ENCODE measurements at regions not wholly inside any gene's neighbourhood (a gene's known extent, or its start where the extent isn't known, plus 50 kb on each side); places are given as distances from the start of the nearest gene placed in this dataset.
A peak's percentile ranks its signal among the peaks of the same experiment; 100 is the strongest.

DNA sequence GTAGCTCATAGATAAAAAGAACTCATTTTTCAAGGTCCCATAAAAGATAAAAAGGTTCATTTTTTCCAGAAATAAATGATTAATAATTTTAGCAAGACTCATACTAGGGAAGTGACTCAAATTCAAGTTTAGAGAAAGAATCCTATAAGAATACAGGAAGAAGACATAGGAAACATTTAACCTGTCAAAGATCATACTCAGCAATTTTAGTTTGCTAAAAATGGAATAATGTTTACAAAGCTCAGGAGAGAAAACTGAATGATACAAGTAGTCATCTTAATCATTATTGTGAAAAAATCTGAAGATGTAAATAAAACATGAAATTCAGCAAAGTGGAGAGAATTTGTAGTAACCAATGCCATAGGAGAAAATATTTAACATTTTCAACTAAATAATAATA is 926.6 kb downstream of the TBC1D32 start:
- H3K27me3 ChIP-seq (ENCODE audit: control insufficient read depth, insufficient read depth, low read length): no peaks in the 10 kb centered on the region
- H3K4me3 ChIP-seq (ENCODE audit: low read depth, low read length): no peak overlapping the region
- no peaks in the 10 kb centered on the region for H3K36me3 ChIP-seq (ENCODE audit: control insufficient read depth, insufficient read depth, low read length)
- DNase-seq (ENCODE audit: low read depth) (no peak), FAIRE-seq (no peak)
- TF ChIP-seq, protein P1, sequence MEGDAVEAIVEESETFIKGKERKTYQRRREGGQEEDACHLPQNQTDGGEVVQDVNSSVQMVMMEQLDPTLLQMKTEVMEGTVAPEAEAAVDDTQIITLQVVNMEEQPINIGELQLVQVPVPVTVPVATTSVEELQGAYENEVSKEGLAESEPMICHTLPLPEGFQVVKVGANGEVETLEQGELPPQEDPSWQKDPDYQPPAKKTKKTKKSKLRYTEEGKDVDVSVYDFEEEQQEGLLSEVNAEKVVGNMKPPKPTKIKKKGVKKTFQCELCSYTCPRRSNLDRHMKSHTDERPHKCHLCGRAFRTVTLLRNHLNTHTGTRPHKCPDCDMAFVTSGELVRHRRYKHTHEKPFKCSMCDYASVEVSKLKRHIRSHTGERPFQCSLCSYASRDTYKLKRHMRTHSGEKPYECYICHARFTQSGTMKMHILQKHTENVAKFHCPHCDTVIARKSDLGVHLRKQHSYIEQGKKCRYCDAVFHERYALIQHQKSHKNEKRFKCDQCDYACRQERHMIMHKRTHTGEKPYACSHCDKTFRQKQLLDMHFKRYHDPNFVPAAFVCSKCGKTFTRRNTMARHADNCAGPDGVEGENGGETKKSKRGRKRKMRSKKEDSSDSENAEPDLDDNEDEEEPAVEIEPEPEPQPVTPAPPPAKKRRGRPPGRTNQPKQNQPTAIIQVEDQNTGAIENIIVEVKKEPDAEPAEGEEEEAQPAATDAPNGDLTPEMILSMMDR (IDR thresholded peaks at IDR 0.05; ENCODE audit: insufficient read depth, low read length, severe bottlenecking): no peak

DNA sequence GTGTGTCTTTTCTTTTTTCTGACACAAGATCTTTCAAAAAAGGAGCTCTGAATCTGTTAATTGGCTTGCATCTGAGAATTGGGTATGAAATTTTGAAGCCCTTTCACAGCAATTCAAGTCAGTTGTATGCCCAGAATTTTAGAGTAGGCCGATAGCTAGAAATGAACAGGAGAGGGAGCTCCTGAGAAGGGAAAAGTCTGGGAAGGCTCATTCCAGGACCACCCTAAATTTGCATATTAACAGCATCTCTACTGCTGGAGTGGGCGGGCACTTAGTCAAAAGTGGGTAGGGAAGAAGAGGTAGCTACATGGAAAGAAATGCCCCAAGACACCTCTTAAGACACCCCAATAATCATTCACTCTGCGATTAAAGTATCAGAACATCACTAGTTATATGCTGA is 928.3 kb downstream of the TBC1D32 start:
- no peak overlapping the region for H3K4me3 ChIP-seq (ENCODE audit: low read depth, low read length)
- FAIRE-seq (no peak), DNase-seq (ENCODE audit: low read depth) (peak; percentile 10)
- TF ChIP-seq, protein P1 (IDR thresholded peaks at IDR 0.05; ENCODE audit: insufficient read depth, low read length, severe bottlenecking): peak; percentile 36
- no peaks in the 10 kb centered on the region for H3K27me3 ChIP-seq (ENCODE audit: control insufficient read depth, insufficient read depth, low read length)
- H3K36me3 ChIP-seq (ENCODE audit: control insufficient read depth, insufficient read depth, low read length): no peaks in the 10 kb centered on the region

DNA sequence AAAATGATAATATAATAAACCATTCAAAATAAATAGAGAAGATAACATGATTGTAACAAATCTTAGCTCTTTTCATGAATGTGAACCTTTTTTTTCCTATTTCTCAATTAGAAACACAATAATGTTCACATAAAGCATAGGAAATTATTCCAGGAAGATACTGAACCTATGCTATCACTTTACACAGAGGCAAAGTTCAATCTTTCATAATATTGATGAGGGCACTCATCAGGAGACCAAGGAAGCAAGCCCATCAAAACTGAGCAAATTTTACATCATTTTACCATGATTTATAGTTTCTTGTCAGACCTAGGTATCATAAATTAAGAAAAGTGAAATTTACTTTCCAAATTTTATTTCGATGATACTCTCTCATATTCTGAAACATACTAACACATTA is 938.5 kb downstream of the TBC1D32 start:
- DNase-seq (ENCODE audit: low read depth): no peak
- Histone ChIP-seq H3K27me3 (ENCODE audit: control insufficient read depth, insufficient read depth, low read length) (no peaks in the 10 kb centered on the region), H3K4me3 (ENCODE audit: low read depth, low read length) (no peak overlapping the region), H3K36me3 (ENCODE audit: control insufficient read depth, insufficient read depth, low read length) (no peaks in the 10 kb centered on the region)
- FAIRE-seq: no peak
- TF ChIP-seq, protein P1 (IDR thresholded peaks at IDR 0.05; ENCODE audit: insufficient read depth, low read length, severe bottlenecking): no peak

DNA sequence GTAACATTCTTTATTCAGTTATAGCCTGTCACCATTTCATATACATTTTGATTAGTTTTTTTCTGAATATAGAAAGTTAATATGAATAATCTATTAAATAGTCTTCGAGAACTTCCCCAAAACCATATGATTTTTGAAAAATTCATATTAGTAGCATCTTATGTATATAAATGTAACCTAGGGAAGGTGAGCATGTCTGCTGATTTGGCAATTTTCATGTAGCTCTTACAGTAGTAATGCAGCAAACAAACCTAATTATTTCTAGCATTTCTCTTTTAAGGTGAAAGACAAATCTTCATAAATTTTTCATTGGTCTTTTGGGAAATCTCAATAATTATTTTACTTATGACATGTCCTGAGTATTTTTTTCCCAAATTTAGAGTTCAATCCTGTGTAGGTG is 939.0 kb downstream of the TBC1D32 start:
- no peaks in the 10 kb centered on the region for H3K27me3 ChIP-seq (ENCODE audit: control insufficient read depth, insufficient read depth, low read length)
- no peak overlapping the region for H3K4me3 ChIP-seq (ENCODE audit: low read depth, low read length)
- TF ChIP-seq, protein P1 (IDR thresholded peaks at IDR 0.05; ENCODE audit: insufficient read depth, low read length, severe bottlenecking): no peak
- DNase-seq (ENCODE audit: low read depth) (no peak), FAIRE-seq (no peak)
- no peaks in the 10 kb centered on the region for H3K36me3 ChIP-seq (ENCODE audit: control insufficient read depth, insufficient read depth, low read length)

DNA sequence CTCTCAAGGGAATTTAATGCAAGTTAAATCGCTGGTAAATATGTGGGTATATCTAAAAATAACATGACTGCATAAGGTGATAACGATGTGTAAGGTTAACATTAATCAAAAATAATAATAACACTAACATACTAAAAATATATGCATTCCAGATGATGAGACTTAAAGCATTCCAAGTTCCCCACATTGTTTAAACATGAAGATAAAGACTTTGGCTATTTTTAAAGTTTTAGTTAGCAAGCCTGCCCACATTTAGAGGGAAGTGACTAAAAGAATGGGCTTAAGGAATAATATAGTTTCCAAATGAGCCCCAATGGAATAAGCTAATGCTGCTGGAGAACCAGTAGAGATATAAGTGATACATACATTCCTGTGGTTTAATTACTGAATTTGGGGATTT is 941.3 kb downstream of the TBC1D32 start:
- TF ChIP-seq, protein P1 (IDR thresholded peaks at IDR 0.05; ENCODE audit: insufficient read depth, low read length, severe bottlenecking): no peak
- Histone ChIP-seq H3K4me3 (ENCODE audit: low read depth, low read length) (no peak overlapping the region), H3K27me3 (ENCODE audit: control insufficient read depth, insufficient read depth, low read length) (no peaks in the 10 kb centered on the region), H3K36me3 (ENCODE audit: control insufficient read depth, insufficient read depth, low read length) (no peaks in the 10 kb centered on the region)
- DNase-seq (ENCODE audit: low read depth) (no peak), FAIRE-seq (no peak)

DNA sequence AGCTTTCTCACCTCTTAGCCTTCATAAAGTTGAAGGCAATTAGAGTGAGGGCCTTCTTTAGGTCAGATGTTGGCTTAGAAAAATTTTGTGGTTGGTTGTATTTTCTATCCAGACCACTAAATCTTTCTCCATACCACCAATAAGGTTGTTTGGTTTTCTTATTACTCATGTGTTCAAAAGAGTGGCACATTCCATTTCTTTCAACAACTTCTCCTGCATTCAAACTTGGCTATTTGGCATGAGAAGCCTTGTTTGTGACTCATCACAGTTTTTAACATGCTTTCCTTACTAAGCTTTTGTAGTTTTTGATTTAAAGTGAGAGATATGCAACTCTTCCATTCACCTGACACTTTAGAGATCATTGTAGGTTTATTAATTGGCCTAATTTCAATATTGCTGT is 949.6 kb downstream of the TBC1D32 start:
- DNase-seq (ENCODE audit: low read depth) (peak; percentile 78), FAIRE-seq (no peak)
- TF ChIP-seq, protein P1 (IDR thresholded peaks at IDR 0.05; ENCODE audit: insufficient read depth, low read length, severe bottlenecking): no peak
- no peaks in the 10 kb centered on the region for H3K36me3 ChIP-seq (ENCODE audit: control insufficient read depth, insufficient read depth, low read length)
- no peaks in the 10 kb centered on the region for H3K27me3 ChIP-seq (ENCODE audit: control insufficient read depth, insufficient read depth, low read length)
- H3K4me3 ChIP-seq (ENCODE audit: low read depth, low read length): no peak overlapping the region

Measured in bronchial epithelial cell (primary cell).